ENCODE measurements at regions not wholly inside any gene's neighbourhood (a gene's known extent, or its start where the extent isn't known, plus 50 kb on each side); places are given as distances from the start of the nearest gene placed in this dataset.

- DNase-seq (ENCODE audit: low read depth, low spot score): no peak
Measured at GRCh38 chr4:144202081-144202480, 61.6 kb upstream of the GYPA start.

- no peak for DNase-seq (ENCODE audit: low read depth, low spot score)
Measured at GRCh38 chr4:144203155-144203554, 62.6 kb upstream of the GYPA start.

- no peak for DNase-seq (ENCODE audit: low read depth, low spot score)
Measured at GRCh38 chr4:144204431-144204830, 63.9 kb upstream of the GYPA start.

GRCh38 chr4:144206711-144207110 is 66.2 kb upstream of the GYPA start:
- DNase-seq (ENCODE audit: low read depth, low spot score): no peak

- no peak for DNase-seq (ENCODE audit: low read depth, low spot score)
Measured at GRCh38 chr4:144208074-144208473, 67.6 kb upstream of the GYPA start.

- no peak for DNase-seq (ENCODE audit: low read depth, low spot score)
Measured at GRCh38 chr4:144209491-144209890, 69.0 kb upstream of the GYPA start.

GRCh38 chr4:144213371-144213770 is 72.9 kb upstream of the GYPA start:
- DNase-seq (ENCODE audit: low read depth, low spot score): no peak

GRCh38 chr4:144223149-144223548 is 82.6 kb upstream of the GYPA start:
- no peak for DNase-seq (ENCODE audit: low read depth, low spot score)

- no peak for DNase-seq (ENCODE audit: low read depth, low spot score)
Measured at GRCh38 chr4:144223661-144224060, 83.1 kb upstream of the GYPA start.

- DNase-seq (ENCODE audit: low read depth, low spot score): no peak
Measured at GRCh38 chr4:144259285-144259684, 118.8 kb upstream of the GYPA start.

- DNase-seq (ENCODE audit: low read depth, low spot score): no peak
Measured at GRCh38 chr4:144267084-144267483, 126.6 kb upstream of the GYPA start.

GRCh38 chr4:144280688-144281087 is 140.2 kb upstream of the GYPA start:
- DNase-seq (ENCODE audit: low read depth, low spot score): no peak

- DNase-seq (ENCODE audit: low read depth, low spot score): no peak
Measured at GRCh38 chr4:144283526-144283925, 143.0 kb upstream of the GYPA start.

GRCh38 chr4:144284026-144284425 is 143.5 kb upstream of the GYPA start:
- DNase-seq (ENCODE audit: low read depth, low spot score): no peak

GRCh38 chr4:144288011-144288903 is 147.7 kb upstream of the GYPA start:
- DNase-seq (ENCODE audit: low read depth, low spot score): no peak

GRCh38 chr4:144289667-144290428 is 149.3 kb upstream of the GYPA start:
- no peak for DNase-seq (ENCODE audit: low read depth, low spot score)

GRCh38 chr4:144291164-144291563 is 150.6 kb upstream of the GYPA start:
- DNase-seq (ENCODE audit: low read depth, low spot score): no peak

- no peak for DNase-seq (ENCODE audit: low read depth, low spot score)
Measured at GRCh38 chr4:144294211-144294610, 153.7 kb upstream of the GYPA start.

GRCh38 chr4:144295286-144295995 is 154.9 kb upstream of the GYPA start:
- no peak for DNase-seq (ENCODE audit: low read depth, low spot score)

- DNase-seq (ENCODE audit: low read depth, low spot score): no peak
Measured at GRCh38 chr4:144296941-144297340, 156.4 kb upstream of the GYPA start.

- DNase-seq (ENCODE audit: low read depth, low spot score): no peak
Measured at GRCh38 chr4:144298519-144298918, 158.0 kb upstream of the GYPA start.

GRCh38 chr4:144300616-144301015 is 160.1 kb upstream of the GYPA start:
- no peak for DNase-seq (ENCODE audit: low read depth, low spot score)
